HG03097 (cell line): ENCODE measurements at regions not wholly inside any gene's neighbourhood (a gene's known extent, or its start where the extent isn't known, plus 50 kb on each side); places are given as distances from the start of the nearest gene placed in this dataset.
"Not testable (repeated sequence)": the region's sequence is repeated elsewhere in the genome, so short reads cannot be mapped to it uniquely, and the experiment has no call there.

Experiments
- ATAC-seq: cut with Tn5 transposase; IDR thresholded peaks from one replicate; pipeline ENCODE4 v1.9.1; 2021; ENCODE audit not compliant: unreplicated experiment, low FRiP score

DNA sequence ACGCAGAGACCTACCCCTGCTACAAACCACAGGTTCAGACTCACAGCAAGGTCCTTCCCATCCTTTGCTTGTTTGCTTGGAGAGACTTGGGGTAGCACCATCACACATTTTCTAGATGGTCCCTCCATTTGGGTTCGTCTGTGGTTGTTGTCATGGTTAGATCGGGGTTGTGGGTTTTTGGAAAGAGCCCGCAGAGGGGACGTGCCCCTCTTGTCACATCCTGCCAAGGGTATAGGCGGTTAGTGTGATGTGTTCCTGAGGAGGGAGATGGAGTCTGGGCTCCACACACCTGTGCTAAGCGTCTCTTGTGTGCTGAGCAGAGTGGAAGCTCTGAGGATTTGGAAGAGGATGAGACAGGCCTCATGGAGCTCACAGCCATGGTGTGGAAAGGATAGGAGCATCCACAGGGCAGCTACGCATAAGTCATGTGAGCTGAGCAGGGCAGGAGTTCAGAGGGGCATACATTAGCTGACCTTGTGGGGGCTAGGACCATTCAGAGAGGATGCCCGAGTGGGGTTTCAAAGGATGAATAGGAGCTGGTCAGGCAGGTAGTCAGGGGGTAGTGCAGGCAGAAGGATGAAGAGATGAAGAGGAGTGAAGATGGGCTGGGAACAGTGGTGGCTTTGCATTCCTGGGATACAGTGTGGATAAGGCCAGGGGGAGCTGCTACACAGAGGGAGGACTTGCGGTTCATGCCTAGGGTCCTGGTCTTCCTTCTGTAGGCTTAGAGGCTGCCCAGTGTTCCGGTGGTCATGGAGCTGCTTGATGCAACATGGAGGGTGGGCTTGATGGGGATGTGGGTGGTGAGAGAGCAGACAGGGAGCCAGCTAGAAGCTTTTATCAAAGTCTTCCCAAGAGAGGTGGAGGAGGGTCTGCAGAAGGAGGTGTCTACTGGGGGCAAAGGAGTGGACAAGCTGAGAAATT, 62.9 kb downstream of the ACKR3 start:
- no peak for ATAC-seq

DNA sequence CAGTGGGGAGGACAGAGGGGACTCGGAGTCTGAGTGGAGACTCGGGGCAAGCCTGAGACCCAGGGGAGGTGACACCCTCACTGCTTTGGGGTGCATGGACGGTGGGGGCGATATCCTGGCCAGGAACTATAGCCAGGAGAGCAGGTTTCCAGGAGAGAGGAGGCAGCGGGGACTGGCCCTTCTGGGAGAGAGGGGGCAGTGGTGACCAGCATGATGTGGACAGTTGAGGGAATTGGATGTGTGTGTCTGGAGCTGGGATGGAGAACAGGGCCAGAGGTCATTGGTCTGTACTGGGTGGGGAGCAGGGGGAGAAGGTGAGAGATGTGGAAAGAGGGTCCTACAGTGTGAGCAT, 63.6 kb downstream of the ACKR3 start:
- no peak for ATAC-seq

DNA sequence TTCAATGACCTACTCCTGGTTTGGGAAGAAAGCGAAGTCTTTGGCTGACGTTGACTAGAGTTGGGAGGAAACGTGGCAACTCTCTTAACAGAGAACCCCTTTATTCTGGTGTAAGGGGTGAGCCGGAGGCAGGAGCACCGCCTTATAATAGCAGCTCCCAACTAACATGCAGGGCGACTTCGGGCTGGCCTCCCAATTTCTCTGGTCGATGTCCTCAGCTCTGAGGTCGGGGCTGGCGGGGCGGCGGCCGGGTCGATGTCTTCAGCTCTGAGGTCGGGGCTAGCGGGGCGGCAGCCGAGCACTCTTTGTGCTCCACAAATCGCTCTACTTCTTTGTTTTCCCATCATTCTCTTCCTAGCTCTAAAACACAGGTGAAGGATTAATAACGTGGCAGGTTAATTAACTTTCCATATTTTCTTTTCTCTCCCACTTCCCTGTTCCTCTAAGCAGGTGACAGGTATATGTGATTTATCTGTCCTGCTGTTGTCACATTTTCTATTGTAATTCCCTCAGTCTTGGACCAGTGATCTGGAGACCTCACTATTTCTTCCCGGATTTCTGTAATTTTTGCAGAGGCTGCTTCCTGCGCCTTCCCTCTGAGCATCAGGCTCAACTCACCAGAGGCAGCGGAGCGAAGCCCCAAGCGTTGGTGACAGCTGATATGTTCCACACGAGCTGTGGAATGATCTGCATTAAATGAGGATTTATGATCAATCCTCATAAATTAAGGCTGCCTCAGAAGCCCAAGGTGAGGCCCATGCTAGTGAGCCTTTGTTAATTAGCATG, 64.3 kb downstream of the ACKR3 start:
- no peak for ATAC-seq

DNA sequence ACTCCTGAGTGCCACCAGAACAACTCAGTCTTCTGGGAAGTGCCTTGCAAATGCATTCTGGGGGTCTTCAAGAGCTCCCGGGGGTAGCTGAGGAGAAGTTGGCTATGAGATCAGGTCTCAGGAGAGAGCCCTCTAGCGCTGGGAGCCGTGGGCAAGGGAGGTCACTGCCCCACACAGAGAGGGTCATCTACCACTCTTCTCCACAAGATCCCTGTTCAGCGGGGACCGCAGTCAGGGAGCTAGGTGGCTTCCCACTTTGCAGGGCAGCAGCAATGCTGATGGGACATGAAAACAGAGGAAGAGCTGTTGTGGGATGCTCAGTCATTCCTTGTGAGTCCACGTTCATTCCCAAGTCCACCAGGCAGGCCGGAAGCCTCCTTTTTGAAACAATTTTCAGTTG, 66.6 kb downstream of the ACKR3 start:
- no peak for ATAC-seq

DNA sequence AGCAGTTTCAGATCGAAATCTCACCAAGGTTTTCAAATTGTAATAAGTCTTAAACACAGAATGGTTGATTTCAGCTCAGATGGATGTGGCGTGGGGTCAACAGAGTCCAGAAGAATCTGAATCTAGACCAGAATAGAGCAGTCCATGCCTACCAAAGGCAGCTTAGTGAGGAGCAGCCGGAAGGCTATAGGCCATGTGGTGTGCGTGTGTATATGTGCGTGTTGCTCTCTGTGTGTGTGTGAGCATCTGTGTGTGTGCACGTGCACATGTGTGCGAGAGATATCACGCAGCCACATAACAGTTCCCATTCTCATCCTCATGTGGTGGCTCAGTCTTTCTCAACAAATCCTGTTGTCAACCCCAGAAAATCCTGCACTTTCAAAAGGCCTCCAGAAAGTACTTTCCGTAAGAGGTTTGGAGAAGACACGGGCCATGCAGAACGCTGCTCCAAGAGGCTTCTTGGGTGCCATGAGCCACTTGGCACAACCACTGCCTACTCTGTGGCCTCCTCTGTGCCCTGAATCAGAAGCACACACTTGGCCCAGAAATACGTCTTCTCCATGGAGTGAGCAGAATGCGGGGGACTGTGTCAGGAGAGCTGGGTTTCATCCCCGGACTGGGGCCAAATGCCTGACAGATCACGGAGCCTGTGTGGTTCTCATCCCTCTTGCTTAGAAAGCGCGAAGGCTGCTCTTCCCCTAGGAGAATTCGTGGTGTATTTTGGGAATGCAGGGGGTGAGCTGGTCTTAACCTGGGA, 67.3 kb downstream of the ACKR3 start:
- no peak for ATAC-seq

DNA sequence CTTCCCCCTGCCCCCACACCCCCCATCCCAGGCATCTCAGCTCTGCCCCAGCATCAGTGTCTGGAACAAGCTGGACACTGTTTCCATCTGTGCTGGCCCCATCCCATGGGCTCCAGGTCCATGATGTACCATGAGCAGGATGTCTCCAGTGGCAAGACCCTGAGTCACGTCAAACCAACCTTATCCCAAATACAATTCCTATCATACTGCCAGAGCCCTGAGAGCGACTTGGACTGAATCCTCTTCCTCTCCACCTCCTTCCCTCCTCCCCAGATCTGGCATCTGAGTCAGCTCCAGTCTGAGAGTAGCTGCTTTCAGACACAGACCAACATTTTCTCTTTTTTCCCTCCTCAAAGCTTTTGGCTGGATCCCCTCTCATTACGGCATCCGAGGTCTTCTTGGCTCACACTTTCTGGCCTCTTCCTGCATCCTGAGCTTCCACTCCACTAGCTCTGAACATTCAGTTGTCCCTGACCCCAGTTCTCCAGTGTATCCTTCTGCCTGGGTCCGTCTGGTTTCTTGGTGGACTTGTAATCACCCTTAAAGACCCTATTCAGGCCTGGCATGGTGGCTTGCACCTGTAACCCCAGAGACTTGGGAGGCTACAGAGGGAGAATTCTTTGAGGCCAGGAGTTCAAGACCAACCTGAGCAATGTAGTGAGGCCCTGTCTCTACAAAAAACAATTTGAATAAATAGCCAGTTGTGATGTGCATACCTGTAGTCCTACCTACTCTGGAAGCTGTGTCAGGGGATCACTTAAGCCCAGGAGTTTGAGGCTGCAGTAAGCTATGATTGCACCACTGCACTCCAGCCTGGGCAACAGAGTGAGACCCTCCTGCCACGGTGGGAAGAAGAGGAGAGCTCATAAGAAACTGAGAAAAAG, 68.3 kb downstream of the ACKR3 start:
- ATAC-seq: no peak

DNA sequence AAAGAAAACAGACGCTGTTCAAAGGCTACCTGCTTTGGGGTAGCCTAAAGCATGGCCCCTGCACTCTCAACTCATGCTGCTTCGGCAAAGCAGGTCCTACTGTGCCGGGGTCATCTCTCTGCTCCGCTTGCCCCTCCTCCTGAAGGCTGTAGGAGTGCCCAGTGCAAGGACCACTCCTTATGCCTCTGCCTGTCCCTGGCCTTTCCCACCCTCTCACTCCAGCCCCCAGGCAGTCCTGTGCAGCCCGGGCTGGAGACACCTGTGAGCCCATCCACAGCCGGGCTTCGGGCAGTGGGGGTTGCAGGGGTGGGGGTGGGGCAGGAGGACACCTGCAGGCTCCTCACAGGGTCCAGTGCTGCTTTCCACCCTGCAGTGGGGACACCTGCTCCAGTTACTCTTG, 69.1 kb downstream of the ACKR3 start:
- ATAC-seq: no peak

DNA sequence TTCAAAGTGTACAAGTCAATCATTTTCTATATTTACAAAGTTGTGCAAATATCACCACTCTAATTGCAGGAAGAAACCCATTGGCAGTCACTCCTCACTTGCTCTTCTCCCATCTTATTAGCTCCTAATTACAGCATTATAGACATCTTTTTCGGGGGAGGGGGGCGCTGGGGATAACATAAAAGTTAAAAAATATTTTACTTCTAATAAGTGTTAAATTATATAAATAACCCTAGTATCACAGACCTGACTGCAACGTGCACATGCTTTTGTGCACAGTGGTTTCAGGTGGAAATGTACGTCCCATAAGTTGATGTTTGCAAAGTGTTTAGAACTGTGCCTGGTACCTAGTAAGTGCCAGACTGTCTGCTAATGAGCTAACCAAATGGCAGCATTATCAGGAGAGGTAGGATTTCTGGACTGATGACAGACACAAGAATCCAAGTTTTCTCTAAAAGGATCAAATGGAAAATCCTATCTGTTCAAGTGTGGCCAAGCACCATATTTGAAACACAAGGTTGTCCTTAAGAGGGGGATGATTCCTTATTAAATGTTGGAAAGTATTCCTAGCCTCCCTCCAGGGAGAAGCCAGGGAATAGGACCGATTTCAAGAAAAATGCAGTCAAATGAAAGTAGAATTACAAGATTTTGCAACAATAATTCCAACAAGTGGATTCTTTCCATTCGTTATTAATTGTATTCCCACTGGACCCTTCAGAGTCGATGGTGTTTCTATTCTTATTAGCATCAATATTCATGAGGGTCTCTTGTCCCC, 70.0 kb downstream of the ACKR3 start:
- no peak for ATAC-seq

DNA sequence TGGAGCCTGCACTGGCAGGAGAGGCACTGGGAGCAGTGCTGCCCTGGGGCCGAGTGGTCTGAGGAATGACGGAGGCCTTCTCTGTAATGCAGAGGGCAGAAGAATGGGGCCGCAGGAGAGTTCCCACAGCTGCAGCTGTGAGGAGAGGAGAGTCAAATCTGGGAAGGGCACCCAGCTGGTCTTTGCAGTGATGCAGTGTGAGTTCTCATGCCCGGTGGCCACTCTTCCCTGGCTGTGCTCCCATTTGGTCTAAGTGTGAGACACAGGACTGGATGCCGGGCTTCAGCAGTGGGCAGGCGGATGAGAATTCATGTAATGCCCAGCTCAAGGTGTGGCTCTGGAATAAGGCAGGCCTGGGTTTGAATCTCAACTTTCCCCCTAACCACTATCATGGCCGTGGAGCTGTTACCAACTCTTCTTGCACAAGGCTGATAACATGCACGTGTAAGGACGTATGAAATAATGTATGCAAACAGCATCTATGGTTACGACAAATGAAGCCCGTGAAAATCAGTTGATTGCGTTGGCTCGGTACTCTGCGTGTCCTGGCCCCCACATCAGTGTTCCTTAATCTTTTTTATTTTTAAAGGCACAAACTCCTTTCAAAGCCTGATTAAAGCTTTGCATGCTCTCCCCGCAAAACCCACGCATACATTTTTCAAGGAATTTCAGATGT, 71.6 kb downstream of the ACKR3 start:
- no peak for ATAC-seq

DNA sequence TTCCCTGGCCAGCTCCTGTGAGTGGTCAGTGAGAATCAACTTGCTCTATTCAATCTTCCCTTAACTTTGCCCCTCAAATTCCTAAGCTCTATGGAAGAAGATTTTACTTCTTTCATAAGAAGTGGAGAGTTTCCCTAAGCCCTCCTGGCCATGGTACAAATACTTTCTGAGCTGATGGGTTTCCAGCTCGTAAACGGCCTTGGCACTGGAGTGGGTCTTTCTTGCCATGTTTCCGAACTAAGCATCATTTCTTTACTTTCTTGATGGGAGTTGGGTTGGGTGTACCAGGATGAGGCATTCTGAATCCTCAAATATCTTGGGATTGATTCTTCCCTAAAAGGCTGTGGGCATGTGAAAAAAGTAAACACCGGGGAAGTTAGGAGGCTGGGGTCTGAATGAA, 72.5 kb downstream of the ACKR3 start:
- ATAC-seq: no peak

DNA sequence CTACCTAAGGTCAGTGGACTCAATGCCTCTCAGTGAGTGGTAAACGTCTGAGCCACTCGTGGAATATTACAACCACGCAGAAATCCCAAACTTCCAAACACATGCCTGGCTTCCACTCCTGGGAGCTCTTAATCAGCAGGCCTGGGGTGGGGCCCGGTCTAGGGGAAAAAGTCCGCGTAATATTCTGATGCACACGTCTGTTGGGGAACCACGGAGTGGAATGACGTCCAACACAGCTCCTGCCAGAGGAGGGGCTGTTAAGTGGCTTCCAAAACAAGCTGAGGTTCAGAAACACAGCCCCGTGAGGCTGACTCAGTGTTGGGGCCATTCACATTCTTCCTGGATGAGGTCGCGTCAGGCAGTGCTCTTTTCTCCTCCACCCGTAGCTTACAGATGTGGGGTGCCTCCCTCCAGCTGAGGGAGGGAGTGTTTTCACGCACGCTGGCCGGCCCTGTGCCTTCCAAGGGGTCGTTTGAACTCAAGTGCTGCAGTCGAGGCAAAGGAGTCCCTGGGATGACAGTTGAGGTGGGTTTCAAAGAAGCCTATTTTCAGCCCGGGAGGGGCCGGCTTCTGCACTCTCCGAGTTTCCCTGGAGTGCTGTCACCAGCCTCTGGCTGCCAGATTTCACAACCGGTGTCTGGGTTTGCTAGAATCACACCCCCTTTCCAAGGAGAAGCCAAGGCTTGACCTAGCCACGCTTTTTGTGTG, 73.1 kb downstream of the ACKR3 start:
- ATAC-seq: no peak

DNA sequence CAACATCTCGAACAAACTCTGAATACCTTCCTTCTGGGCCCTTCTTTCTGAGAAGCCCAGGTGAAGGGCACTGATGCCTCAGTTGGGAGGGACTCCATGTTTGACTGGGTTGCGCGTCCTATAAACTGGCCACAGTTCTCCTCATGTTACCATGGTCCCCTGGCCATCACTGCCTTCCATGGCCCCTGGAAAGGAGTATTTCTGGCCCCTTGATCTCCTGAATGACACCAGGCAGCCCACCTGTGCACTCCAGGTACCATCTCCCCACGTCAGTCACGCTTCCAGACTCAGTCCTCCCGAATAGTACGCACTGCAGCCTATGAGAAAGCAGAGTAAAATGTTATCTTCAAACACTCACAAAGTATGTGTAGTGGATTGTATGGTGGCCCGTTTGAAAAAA, 73.9 kb downstream of the ACKR3 start:
- ATAC-seq: no peak

DNA sequence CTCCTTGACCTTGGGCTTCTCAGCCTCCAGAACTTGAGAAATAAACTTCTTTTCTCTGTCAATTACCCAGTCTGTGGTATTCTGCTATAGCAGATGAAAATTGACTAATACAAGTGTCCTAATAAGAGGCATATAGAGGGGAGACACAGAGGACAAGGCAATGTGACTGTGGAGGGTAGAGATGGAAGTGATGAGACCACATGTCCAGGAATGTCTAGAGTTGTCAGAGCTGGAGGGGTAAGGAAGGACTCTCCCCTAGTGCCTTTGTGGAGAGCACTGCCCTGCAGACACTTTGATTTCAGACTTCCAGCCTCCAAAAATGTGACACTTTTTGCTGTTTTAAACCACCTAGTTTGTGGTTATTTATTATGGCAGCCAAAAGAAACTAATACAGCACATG, 74.4 kb downstream of the ACKR3 start:
- no peak for ATAC-seq

DNA sequence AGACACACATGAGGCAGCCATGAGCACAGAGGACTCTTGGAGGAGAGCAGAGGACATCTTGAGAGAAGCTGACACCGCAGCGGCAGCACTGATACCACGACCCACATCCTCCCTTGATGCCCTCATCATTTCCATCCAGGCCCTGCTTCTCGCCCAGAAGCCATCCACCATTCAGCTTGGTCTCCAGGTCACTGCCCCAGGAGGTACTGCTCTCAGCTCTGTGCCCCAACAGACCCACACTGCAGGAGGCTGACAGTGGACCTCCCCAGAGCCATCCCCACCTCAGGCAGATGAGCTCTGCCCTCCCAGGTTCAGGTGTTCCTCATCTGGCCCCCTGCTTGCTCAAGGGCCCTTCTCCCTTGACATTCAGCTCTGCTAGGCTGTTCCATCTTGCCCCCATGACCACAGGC, 74.9 kb downstream of the ACKR3 start:
- no peak for ATAC-seq

DNA sequence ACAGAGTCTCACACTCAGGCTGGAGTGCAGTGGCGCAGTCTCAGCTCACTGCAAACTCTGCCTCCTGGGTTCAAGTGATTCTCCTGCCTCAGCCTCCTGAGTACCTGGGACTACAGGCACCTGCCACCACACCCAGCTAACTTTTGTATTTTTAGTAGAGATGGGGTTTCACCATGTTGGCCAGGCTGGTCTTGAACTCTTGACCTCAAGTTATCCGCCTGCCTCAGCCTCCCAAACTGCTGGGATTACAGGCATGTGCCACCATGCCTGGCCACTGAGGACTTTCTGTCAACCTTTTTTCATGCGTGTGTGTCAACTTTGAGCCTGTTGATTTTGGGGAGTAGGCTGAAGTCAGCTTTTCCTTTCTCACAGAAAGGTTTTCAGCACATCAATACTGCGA, 75.5 kb downstream of the ACKR3 start:
- ATAC-seq: not testable (repeated sequence)

DNA sequence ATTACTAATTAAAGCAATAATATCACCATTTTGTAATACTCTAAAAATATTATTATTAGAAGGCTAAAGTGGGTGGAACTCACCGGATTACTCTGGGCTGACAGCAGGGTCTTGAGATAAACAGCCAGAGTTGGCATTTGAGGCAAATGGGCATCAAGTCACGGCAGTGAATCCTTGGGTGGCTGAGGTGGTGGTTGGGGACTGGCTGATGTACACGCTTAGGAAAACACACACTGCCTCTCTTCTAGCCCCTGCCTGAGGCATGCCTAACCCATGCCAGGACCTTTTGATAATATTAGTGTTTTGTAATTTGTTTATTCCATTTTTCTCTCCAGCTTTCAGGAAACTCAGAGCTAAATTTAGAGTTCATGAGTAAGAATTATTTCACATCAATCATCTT, 76.8 kb downstream of the ACKR3 start:
- ATAC-seq: no peak

DNA sequence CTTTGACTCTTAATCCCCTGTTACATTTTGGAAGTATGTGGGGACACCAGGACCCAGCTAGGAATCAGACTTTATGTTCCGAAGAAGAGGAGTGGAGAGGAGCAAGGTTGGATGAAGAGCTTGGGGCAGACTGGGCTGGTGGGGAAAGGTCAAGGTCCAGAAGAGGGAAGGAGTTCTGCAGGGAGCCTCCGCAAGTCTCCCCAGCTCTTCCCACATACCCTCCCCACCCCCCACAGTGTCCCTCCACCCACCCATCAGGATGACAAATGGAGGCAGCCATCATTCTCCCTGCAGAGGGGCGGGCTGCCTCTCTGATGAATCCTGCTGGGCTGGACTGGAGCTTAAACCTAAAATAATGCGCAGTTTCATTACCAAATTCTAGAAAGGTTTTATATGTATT, 77.2 kb downstream of the ACKR3 start:
- no peak for ATAC-seq

DNA sequence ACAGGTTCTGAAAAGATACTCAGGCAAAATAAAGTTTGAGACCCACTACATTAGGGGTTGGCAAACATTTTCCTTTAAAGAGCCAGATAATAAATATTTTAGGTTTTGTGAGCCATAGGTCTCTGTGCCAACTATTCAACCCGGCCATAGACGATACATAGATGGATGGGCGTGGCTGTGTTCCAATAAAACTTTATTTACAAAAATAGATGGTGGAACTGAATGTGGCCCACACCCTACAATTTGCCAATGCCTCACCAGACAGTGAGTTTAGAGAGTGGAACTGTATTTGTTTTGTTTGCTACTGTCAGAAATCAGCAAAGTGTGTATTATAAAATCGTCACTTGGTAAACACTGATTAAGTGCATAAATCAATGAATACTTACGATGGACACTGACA, 78.0 kb downstream of the ACKR3 start:
- no peak for ATAC-seq
